K562 (cell line): ENCODE measurements at regions not wholly inside any gene's neighbourhood (a gene's known extent, or its start where the extent isn't known, plus 50 kb on each side); places are given as distances from the start of the nearest gene placed in this dataset.

Experiments
- BRF2 ChIP-seq: IDR thresholded peaks from 3 replicates; pipeline ENCODE4 v1.6.1; 2011; ENCODE audit warnings: borderline replicate concordance, mild to moderate bottlenecking; ENCODE audit not compliant: insufficient read length, insufficient read depth
- ESRRB ChIP-seq: fragments of 250-450 bp; sonication (Bioruptor Pico); IDR thresholded peaks from 2 replicates; pipeline ENCODE4 v1.5.0; 2020; ENCODE audit warnings: mild to moderate bottlenecking, moderate library complexity, borderline replicate concordance
- HDAC6 ChIP-seq: IDR thresholded peaks from 2 replicates; pipeline ENCODE4 v1.6.1; 2012; ENCODE audit warnings: low read depth, mild to moderate bottlenecking, control low read depth, inconsistent platforms, low read length, moderate library complexity
- KAT7 ChIP-seq: sonication (generic); formaldehyde crosslinking; IDR thresholded peaks from 2 replicates; pipeline ENCODE4 v1.8.0; 2022; ENCODE audit warnings: missing genetic modification reagents, mild to moderate bottlenecking, borderline replicate concordance
- RCOR1 ChIP-seq, 2 experiments: IDR thresholded peaks; 2 replicates each; pipeline ENCODE4 v1.6.1; 2012; ENCODE audit warnings: low read depth in 2 of 2, low read length in 2 of 2, borderline replicate concordance in 1 of 2, improper control_type of control experiment in 1 of 2
- ZNF274 ChIP-seq: IDR thresholded peaks from 2 replicates; pipeline ENCODE4 v1.6.1; 2011; ENCODE audit warnings: low read depth, mild to moderate bottlenecking, low read length, moderate library complexity, borderline replicate concordance
- TF ChIP-seq, protein P1 (sequence below): sonication (generic); formaldehyde crosslinking; IDR thresholded peaks from 2 replicates; pipeline ENCODE4 v1.9.0; 2022; ENCODE audit warnings: mild to moderate bottlenecking, missing genetic modification reagents
- TF ChIP-seq, protein P2 (sequence below), 3 experiments: IDR thresholded peaks in 2 of 3; conservative IDR thresholded peaks in 1 of 3; 2 replicates each; pipeline ENCODE4 v1.5.1; 2011 to 2012; ENCODE audit warnings: low read length in 3 of 3, mild to moderate bottlenecking in 3 of 3, control low read depth in 2 of 3, improper control_type of control experiment in 1 of 3, inconsistent platforms in 1 of 3, low read depth in 1 of 3, mixed read lengths in 1 of 3, moderate library complexity in 1 of 3; ENCODE audit not compliant: insufficient read depth in 2 of 3
- TF ChIP-seq, protein P3 (sequence below), 2 experiments: fragments of 450-650 bp in 1 of 2; sonication (generic) in 1 of 2; formaldehyde crosslinking; conservative IDR thresholded peaks; 2 replicates each; pipeline versions ENCODE4 v1.4.0 to v1.8.1; 2020 to 2022; ENCODE audit warnings: mild to moderate bottlenecking in 1 of 2, missing genetic modification reagents in 1 of 2

DNA sequence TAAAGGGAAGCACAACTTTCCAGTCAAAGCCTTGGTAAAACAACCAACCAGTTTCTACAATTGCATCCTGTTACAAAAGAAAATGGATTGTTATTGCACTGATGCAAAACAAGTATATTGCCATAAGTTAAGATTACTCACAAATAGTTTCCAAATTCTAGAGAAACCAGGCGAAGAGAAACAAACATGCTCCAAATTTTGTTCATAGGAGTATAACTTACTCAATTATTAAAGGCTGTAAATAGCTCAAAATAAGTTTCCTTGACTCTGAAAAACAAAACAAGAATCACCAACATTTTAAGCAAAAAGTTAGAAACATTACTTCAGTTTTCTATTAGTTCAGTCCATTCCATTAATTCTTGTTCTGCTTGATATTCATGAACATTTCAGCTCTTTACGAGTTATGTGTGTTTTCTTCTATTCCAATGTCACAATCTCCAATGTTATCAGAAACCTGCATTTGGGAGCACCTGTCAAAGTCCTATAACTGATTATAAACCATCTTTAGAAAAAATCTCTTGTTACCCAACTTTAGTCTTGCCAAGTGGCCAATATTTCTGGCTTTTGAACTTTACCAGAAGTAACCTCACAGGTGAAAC, 137.9 kb upstream of the THBS2 start:
- TF ChIP-seq, protein P1, sequence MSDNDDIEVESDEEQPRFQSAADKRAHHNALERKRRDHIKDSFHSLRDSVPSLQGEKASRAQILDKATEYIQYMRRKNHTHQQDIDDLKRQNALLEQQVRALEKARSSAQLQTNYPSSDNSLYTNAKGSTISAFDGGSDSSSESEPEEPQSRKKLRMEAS (CRISPR knock-in tag): no peak
- no peak for TF ChIP-seq BRF2
- no peak for TF ChIP-seq RCOR1 (IDR thresholded peaks at IDR 0.05; ENCODE audit: borderline replicate concordance in 1 of 2, low read depth in 2 of 2, low read length in 2 of 2)
- no peak for TF ChIP-seq KAT7 (CRISPR knock-in tag)
- TF ChIP-seq, protein P2, sequence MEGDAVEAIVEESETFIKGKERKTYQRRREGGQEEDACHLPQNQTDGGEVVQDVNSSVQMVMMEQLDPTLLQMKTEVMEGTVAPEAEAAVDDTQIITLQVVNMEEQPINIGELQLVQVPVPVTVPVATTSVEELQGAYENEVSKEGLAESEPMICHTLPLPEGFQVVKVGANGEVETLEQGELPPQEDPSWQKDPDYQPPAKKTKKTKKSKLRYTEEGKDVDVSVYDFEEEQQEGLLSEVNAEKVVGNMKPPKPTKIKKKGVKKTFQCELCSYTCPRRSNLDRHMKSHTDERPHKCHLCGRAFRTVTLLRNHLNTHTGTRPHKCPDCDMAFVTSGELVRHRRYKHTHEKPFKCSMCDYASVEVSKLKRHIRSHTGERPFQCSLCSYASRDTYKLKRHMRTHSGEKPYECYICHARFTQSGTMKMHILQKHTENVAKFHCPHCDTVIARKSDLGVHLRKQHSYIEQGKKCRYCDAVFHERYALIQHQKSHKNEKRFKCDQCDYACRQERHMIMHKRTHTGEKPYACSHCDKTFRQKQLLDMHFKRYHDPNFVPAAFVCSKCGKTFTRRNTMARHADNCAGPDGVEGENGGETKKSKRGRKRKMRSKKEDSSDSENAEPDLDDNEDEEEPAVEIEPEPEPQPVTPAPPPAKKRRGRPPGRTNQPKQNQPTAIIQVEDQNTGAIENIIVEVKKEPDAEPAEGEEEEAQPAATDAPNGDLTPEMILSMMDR (IDR thresholded peaks at IDR 0.05 in 2 of 3, conservative IDR thresholded peaks at IDR 0.05 in 1 of 3; ENCODE audit: insufficient read depth in 2 of 3, low read depth in 1 of 3, low read length in 3 of 3): no peak
- TF ChIP-seq HDAC6: no peak
- TF ChIP-seq, protein P3, sequence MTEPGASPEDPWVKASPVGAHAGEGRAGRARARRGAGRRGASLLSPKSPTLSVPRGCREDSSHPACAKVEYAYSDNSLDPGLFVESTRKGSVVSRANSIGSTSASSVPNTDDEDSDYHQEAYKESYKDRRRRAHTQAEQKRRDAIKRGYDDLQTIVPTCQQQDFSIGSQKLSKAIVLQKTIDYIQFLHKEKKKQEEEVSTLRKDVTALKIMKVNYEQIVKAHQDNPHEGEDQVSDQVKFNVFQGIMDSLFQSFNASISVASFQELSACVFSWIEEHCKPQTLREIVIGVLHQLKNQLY (CRISPR knock-in tag; conservative IDR thresholded peaks at IDR 0.05): no peak
- TF ChIP-seq ESRRB (CRISPR knock-in tag): no peak
- TF ChIP-seq ZNF274: no peak
